ENCODE measurements at regions not wholly inside any gene's neighbourhood (a gene's known extent, or its start where the extent isn't known, plus 50 kb on each side); places are given as distances from the start of the nearest gene placed in this dataset.

DNA sequence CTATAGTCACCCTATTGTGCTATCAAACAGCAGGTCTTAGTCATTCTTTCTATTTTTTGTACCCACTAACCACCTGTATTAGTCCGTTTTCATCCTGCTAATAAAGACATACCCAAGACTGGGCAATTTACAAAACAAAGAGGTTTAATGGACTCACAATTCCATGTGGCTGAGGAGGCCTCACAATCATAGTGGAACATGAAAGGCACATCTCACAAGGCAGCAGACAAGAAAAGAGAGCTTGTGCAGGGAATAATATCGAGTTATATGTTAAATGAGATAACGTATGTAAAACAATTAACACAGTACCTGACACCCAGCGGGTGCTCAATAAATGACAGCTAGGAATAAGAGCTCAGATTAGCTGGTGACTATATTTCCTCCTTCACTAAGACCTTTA is 88.1 kb upstream of the WDR44 start:
- TF ChIP-seq POLR2AphosphoS5 (IDR thresholded peaks at IDR 0.05; ENCODE audit: low read depth) (no peak), JUNB (IDR thresholded peaks at IDR 0.05; ENCODE audit: unreplicated experiment) (no peak), STAT1 (IDR thresholded peaks at IDR 0.05; ENCODE audit: unreplicated experiment) (no peak), NANOG (IDR thresholded peaks at IDR 0.05; ENCODE audit: borderline replicate concordance) (no peak), EZH2 (IDR thresholded peaks at IDR 0.05; ENCODE audit: low read depth, unreplicated experiment) (no peak), EZH2phosphoT487 (IDR thresholded peaks at IDR 0.05; ENCODE audit: unreplicated experiment) (no peak), ZNF331 (CRISPR knock-in tag; IDR thresholded peaks at IDR 0.05; ENCODE audit: low read depth) (no peak), CREB1 (CRISPR knock-in tag; IDR thresholded peaks at IDR 0.05; ENCODE audit: low read depth) (no peak)
- TF ChIP-seq, protein P1, sequence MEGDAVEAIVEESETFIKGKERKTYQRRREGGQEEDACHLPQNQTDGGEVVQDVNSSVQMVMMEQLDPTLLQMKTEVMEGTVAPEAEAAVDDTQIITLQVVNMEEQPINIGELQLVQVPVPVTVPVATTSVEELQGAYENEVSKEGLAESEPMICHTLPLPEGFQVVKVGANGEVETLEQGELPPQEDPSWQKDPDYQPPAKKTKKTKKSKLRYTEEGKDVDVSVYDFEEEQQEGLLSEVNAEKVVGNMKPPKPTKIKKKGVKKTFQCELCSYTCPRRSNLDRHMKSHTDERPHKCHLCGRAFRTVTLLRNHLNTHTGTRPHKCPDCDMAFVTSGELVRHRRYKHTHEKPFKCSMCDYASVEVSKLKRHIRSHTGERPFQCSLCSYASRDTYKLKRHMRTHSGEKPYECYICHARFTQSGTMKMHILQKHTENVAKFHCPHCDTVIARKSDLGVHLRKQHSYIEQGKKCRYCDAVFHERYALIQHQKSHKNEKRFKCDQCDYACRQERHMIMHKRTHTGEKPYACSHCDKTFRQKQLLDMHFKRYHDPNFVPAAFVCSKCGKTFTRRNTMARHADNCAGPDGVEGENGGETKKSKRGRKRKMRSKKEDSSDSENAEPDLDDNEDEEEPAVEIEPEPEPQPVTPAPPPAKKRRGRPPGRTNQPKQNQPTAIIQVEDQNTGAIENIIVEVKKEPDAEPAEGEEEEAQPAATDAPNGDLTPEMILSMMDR (conservative IDR thresholded peaks at IDR 0.05; ENCODE audit: low read depth in 2 of 2), result no peak
- TF ChIP-seq, protein P2, sequence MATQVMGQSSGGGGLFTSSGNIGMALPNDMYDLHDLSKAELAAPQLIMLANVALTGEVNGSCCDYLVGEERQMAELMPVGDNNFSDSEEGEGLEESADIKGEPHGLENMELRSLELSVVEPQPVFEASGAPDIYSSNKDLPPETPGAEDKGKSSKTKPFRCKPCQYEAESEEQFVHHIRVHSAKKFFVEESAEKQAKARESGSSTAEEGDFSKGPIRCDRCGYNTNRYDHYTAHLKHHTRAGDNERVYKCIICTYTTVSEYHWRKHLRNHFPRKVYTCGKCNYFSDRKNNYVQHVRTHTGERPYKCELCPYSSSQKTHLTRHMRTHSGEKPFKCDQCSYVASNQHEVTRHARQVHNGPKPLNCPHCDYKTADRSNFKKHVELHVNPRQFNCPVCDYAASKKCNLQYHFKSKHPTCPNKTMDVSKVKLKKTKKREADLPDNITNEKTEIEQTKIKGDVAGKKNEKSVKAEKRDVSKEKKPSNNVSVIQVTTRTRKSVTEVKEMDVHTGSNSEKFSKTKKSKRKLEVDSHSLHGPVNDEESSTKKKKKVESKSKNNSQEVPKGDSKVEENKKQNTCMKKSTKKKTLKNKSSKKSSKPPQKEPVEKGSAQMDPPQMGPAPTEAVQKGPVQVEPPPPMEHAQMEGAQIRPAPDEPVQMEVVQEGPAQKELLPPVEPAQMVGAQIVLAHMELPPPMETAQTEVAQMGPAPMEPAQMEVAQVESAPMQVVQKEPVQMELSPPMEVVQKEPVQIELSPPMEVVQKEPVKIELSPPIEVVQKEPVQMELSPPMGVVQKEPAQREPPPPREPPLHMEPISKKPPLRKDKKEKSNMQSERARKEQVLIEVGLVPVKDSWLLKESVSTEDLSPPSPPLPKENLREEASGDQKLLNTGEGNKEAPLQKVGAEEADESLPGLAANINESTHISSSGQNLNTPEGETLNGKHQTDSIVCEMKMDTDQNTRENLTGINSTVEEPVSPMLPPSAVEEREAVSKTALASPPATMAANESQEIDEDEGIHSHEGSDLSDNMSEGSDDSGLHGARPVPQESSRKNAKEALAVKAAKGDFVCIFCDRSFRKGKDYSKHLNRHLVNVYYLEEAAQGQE (IDR thresholded peaks at IDR 0.05; ENCODE audit: unreplicated experiment), result no peak

Measured in GM23338 (cell line).